CD4-positive, alpha-beta T cell (primary cell): ENCODE measurements at regions not wholly inside any gene's neighbourhood (a gene's known extent, or its start where the extent isn't known, plus 50 kb on each side); places are given as distances from the start of the nearest gene placed in this dataset.

Source experiments
- ATAC-seq: fragments of 200-7000 bp; cut with Tn5 transposase; one replicate; pipeline ENCODE4 v1.10.0; 2022; ENCODE audit warnings: mild to moderate bottlenecking; ENCODE audit not compliant: poor library complexity
- CTCF ChIA-PET: fragments of 350-600 bp; sonication (Branson Sonifier 250); formaldehyde crosslinking; loops from one replicate; lab custom pipeline; 2021; ENCODE audit warnings: antibody characterized with exemption, inconsistent platforms; lab: Charles Lee
- POLR2A ChIA-PET: fragments of 350-600 bp; sonication (Branson Sonifier 250); formaldehyde crosslinking; loops from one replicate; lab custom pipeline; 2021; ENCODE audit warnings: antibody characterized with exemption, inconsistent platforms; lab: Charles Lee
- DNase-seq, 14 experiments: peaks; one replicate each; pipeline ENCODE4 v3.0.0-alpha.2; 2013 to 2020; ENCODE audit warnings: mixed read lengths in 2 of 14
- H3K27ac ChIP-seq, 2 donors: one replicate each; pipeline versions ENCODE4 v1.5.1 to v1.7.0; 2013; ENCODE audit warnings: low read length in 2 of 2, low read depth in 1 of 2, mild to moderate bottlenecking in 1 of 2
- H3K27me3 ChIP-seq, 2 experiments: 1 replicate in 1 of 2; 2 replicates in 1 of 2; pipeline versions ENCODE4 v1.6.1 to v1.7.0; 2013; ENCODE audit warnings: low read length in 2 of 2, control low read depth in 1 of 2, mild to moderate bottlenecking in 1 of 2, moderate library complexity in 1 of 2; ENCODE audit not compliant: insufficient read depth in 2 of 2, control insufficient read depth in 1 of 2
- H3K36me3 ChIP-seq: one replicate; pipeline ENCODE4 v1.6.1; 2013; ENCODE audit warnings: low read length, control low read depth; ENCODE audit not compliant: insufficient read depth
- H3K4me1 ChIP-seq: one replicate; pipeline ENCODE4 v1.6.1; 2013; ENCODE audit warnings: low read length, control low read depth; ENCODE audit not compliant: insufficient read depth
- H3K4me3 ChIP-seq: one replicate; pipeline ENCODE4 v1.5.1; 2013; ENCODE audit warnings: mild to moderate bottlenecking, low read length, moderate library complexity
- H3K9me3 ChIP-seq, 2 experiments: 1 replicate in 1 of 2; 2 replicates in 1 of 2; pipeline versions ENCODE4 v1.6.1 to v1.7.0; 2013; ENCODE audit warnings: low read length in 2 of 2, mild to moderate bottlenecking in 2 of 2, control low read depth in 1 of 2, moderate library complexity in 1 of 2; ENCODE audit not compliant: control insufficient read depth in 1 of 2, insufficient read depth in 1 of 2
- H3K27ac Mint-ChIP-seq: one replicate; pipeline ENCODE4 v1.8.0; 2020; ENCODE audit warnings: mixed read lengths
- H3K27me3 Mint-ChIP-seq: one replicate; pipeline ENCODE4 v1.8.0; 2021; ENCODE audit warnings: mixed read lengths
- H3K36me3 Mint-ChIP-seq: one replicate; pipeline ENCODE4 v1.8.0; 2021; ENCODE audit warnings: low read depth, mixed read lengths
- H3K4me1 Mint-ChIP-seq: one replicate; pipeline ENCODE4 v1.8.0; 2021; ENCODE audit warnings: low read depth, mixed read lengths
- H3K4me3 Mint-ChIP-seq: one replicate; pipeline ENCODE4 v1.8.0; 2020; ENCODE audit warnings: mild to moderate bottlenecking, mixed read lengths
- H3K9me3 Mint-ChIP-seq: one replicate; pipeline ENCODE4 v1.8.0; 2020; ENCODE audit warnings: mixed read lengths
- CTCF ChIP-seq: fragments of 200-600 bp; IDR thresholded peaks from one replicate; pipeline ENCODE4 v1.8.0; 2022; ENCODE audit warnings: antibody characterized with exemption, mild to moderate bottlenecking
- intact Hi-C, 2 experiments: fragments of 100-400 bp; cut with DNase I in 1 of 2; cut with micrococcal nuclease in 1 of 2; formaldehyde crosslinking; loops; one replicate each; pipeline versions ENCODE4 v1.15.1 to v1.9.0; 2023 to 2025; cut with DNase I, micrococcal nuclease

- Histone ChIP-seq H3K36me3 (no peaks in the 10 kb centered on the region), H3K27me3 (no peaks in the 10 kb centered on the region), H3K27ac (no peak overlapping the region), H3K9me3 (no peaks in the 10 kb centered on the region), H3K4me1 (no peaks in the 10 kb centered on the region), H3K4me3 (no peak overlapping the region)
- ATAC-seq: no peak
- intact Hi-C loops: no loop called here
- TF ChIP-seq CTCF: no peak
- Mint-ChIP-seq H3K9me3 (no peaks in the 10 kb centered on the region), H3K4me3 (no peak overlapping the region), H3K4me1 (no peaks in the 10 kb centered on the region), H3K36me3 (no peaks in the 10 kb centered on the region), H3K27me3 (no peaks in the 10 kb centered on the region), H3K27ac (no peak overlapping the region)
- ChIA-PET POLR2A (interaction anchor here (0.6 kb wide), 1 partner anchor 542 kb away, joined by 4 read pairs; no protein-coding TSS in a partner anchor), CTCF (no interaction called here)
- DNase-seq: no peak
Observed at GRCh38 chr2:41600460-41600859, 447.4 kb upstream of the PKDCC start.

- Histone ChIP-seq H3K27ac (no peak overlapping the region), H3K4me3 (no peak overlapping the region), H3K9me3 (no peaks in the 10 kb centered on the region), H3K27me3 (no peaks in the 10 kb centered on the region), H3K36me3 (no peaks in the 10 kb centered on the region), H3K4me1 (no peaks in the 10 kb centered on the region)
- TF ChIP-seq CTCF: no peak
- POLR2A ChIA-PET: no interaction called here
- no peak overlapping the region for H3K4me3 Mint-ChIP-seq
- ATAC-seq: no peak
- no peaks in the 10 kb centered on the region for H3K27me3 Mint-ChIP-seq
- no peaks in the 10 kb centered on the region for H3K36me3 Mint-ChIP-seq
- no peak for DNase-seq
- H3K27ac Mint-ChIP-seq: no peak overlapping the region
- intact Hi-C loops: no loop called here
- H3K9me3 Mint-ChIP-seq: no peaks in the 10 kb centered on the region
- CTCF ChIA-PET: no interaction called here
- no peaks in the 10 kb centered on the region for H3K4me1 Mint-ChIP-seq
Observed at GRCh38 chr2:41602341-41602740, 445.5 kb upstream of the PKDCC start.

DNA sequence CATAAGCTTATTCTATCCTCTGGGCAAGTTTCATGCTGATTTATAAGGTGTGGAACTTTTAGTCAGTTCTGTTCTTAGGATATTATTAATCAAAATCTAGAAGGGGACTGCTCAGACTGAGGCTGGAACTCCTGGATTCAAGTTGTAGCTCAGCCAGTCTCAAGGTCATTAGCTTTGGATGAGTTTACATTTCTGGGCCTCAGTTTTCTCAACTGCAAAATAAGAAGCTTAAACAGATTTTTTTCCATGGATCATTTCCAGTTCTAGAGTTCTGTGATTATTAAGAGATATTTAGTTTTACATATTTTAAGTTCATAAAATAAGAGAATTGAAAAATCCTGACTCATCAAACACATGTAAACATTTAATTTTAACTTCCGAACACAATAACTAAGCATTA, 442.5 kb upstream of the PKDCC start:
- Histone ChIP-seq H3K4me3 (no peak overlapping the region), H3K27me3 (no peaks in the 10 kb centered on the region), H3K27ac (no peak overlapping the region), H3K4me1 (no peaks in the 10 kb centered on the region), H3K36me3 (no peaks in the 10 kb centered on the region), H3K9me3 (no peaks in the 10 kb centered on the region)
- Mint-ChIP-seq H3K4me1 (no peaks in the 10 kb centered on the region), H3K36me3 (no peaks in the 10 kb centered on the region), H3K9me3 (no peaks in the 10 kb centered on the region), H3K27ac (no peak overlapping the region), H3K4me3 (no peak overlapping the region), H3K27me3 (no peaks in the 10 kb centered on the region)
- DNase-seq: no peak
- ATAC-seq: no peak
- ChIA-PET CTCF (no interaction called here), POLR2A (no interaction called here)
- intact Hi-C loops: no loop called here
- TF ChIP-seq CTCF: no peak
